Caco-2 (cell line): ENCODE measurements at regions not wholly inside any gene's neighbourhood (a gene's known extent, or its start where the extent isn't known, plus 50 kb on each side); places are given as distances from the start of the nearest gene placed in this dataset.
"Not testable (repeated sequence)": the region's sequence is repeated elsewhere in the genome, so short reads cannot be mapped to it uniquely, and the experiment has no call there.

Experiments used
- BruUV-seq: library from RNA; stranded (reverse); fragments of 400-500 nt; replicated peaks from 2 replicates; lab custom pipeline; 2021; lab: Mats Ljungman, UMichigan
- CTCF ChIA-PET: fragments of 300-600 bp; sonication (Branson Sonifier 250); formaldehyde crosslinking; loops from one replicate; lab custom pipeline; 2022; ENCODE audit warnings: antibody characterized with exemption; lab: Charles Lee
- POLR2A ChIA-PET: fragments of 300-600 bp; sonication (Branson Sonifier 250); formaldehyde crosslinking; loops from one replicate; lab custom pipeline; 2022; ENCODE audit warnings: antibody characterized with exemption; lab: Charles Lee
- DNase-seq, 2 experiments: peaks; one replicate each; pipeline versions ENCODE4 v3.0.0 to v3.0.0-alpha.2; 2020 to 2022
- H3K27me3 ChIP-seq: replicated peaks from 2 replicates; pipeline ENCODE4 v1.6.0; 2011; ENCODE audit warnings: low read length; ENCODE audit not compliant: control insufficient read depth, insufficient read depth
- H3K36me3 ChIP-seq: 2 replicates; pipeline ENCODE4 v1.5.1; 2011; ENCODE audit warnings: low read length; ENCODE audit not compliant: control insufficient read depth, insufficient read depth
- H3K4me1 ChIP-seq: fragments of 250-450 bp; sonication (Bioruptor Pico); 2 replicates; pipeline ENCODE4 v1.5.1; 2020; ENCODE audit warnings: mild to moderate bottlenecking
- H3K4me3 ChIP-seq: 2 replicates; pipeline ENCODE4 v1.5.1; 2011; ENCODE audit warnings: low read depth, mild to moderate bottlenecking, control low read depth, low read length
- H3K9me3 ChIP-seq: fragments of 250-450 bp; sonication (Bioruptor Pico); 2 replicates; pipeline ENCODE4 v1.5.1; 2020; ENCODE audit warnings: mild to moderate bottlenecking, moderate library complexity
- H3K27ac Mint-ChIP-seq: one replicate; pipeline ENCODE4 v1.8.0; 2022; ENCODE audit warnings: mixed read lengths; ENCODE audit not compliant: unreplicated experiment
- H3K27me3 Mint-ChIP-seq: one replicate; pipeline ENCODE4 v1.8.0; 2022; ENCODE audit warnings: mixed read lengths; ENCODE audit not compliant: insufficient read depth, unreplicated experiment
- H3K36me3 Mint-ChIP-seq: one replicate; pipeline ENCODE4 v1.8.0; 2022; ENCODE audit warnings: mild to moderate bottlenecking, mixed read lengths; ENCODE audit not compliant: insufficient read depth, unreplicated experiment
- H3K4me1 Mint-ChIP-seq: one replicate; pipeline ENCODE4 v1.8.0; 2022; ENCODE audit warnings: low read depth, mixed read lengths; ENCODE audit not compliant: unreplicated experiment
- H3K4me3 Mint-ChIP-seq: one replicate; pipeline ENCODE4 v1.8.0; 2022; ENCODE audit warnings: mild to moderate bottlenecking, moderate library complexity, mixed read lengths; ENCODE audit not compliant: unreplicated experiment
- H3K9me3 Mint-ChIP-seq: one replicate; pipeline ENCODE4 v1.8.0; 2022; ENCODE audit warnings: mixed read lengths; ENCODE audit not compliant: unreplicated experiment
- CTCF ChIP-seq, 2 experiments: fragments of 200-600 bp in 1 of 2; IDR thresholded peaks; 1 replicate in 1 of 2; 2 replicates in 1 of 2; pipeline versions ENCODE4 v1.5.1 to v1.8.0; 2011 to 2022; ENCODE audit warnings: antibody characterized with exemption in 1 of 2, control low read depth in 1 of 2, inconsistent platforms in 1 of 2, low read depth in 1 of 2, low read length in 1 of 2, mild to moderate bottlenecking in 1 of 2, moderate library complexity in 1 of 2; ENCODE audit not compliant: insufficient read depth in 1 of 2, severe bottlenecking in 1 of 2, unreplicated experiment in 1 of 2
- intact Hi-C: fragments of 100-400 bp; cut with micrococcal nuclease; formaldehyde crosslinking; loops from one replicate; pipeline ENCODE4 v1.10.0; 2022; ENCODE audit not compliant: unreplicated experiment

GRCh38 chr9:15058236-15058635 is 148.0 kb upstream of the FREM1 start:
- Mint-ChIP-seq H3K27me3 (no peaks in the 10 kb centered on the region), H3K4me3 (no peak overlapping the region), H3K36me3 (no peaks in the 10 kb centered on the region), H3K4me1 (no peaks in the 10 kb centered on the region), H3K27ac (no peak overlapping the region), H3K9me3 (no peaks in the 10 kb centered on the region)
- ChIA-PET CTCF (no interaction called here), POLR2A (no interaction called here)
- intact Hi-C loops: loop anchor here (10.0 kb wide), 1 partner anchor 47 kb away; no protein-coding TSS in a partner anchor
- no peaks in the 10 kb centered on the region for H3K36me3 ChIP-seq
- no peaks in the 10 kb centered on the region for H3K4me1 ChIP-seq
- no peak for TF ChIP-seq CTCF (IDR thresholded peaks at IDR 0.05; ENCODE audit: insufficient read depth in 1 of 2, low read depth in 1 of 2, low read length in 1 of 2, severe bottlenecking in 1 of 2, unreplicated experiment in 1 of 2)
- no TSS peak for BruUV-seq
- no peak for DNase-seq
- no peaks in the 10 kb centered on the region for H3K27me3 ChIP-seq
- H3K4me3 ChIP-seq: no peak overlapping the region
- no peaks in the 10 kb centered on the region for H3K9me3 ChIP-seq

- H3K4me1 Mint-ChIP-seq, H3K4me1 ChIP-seq, POLR2A ChIA-PET, H3K9me3 ChIP-seq, H3K27me3 ChIP-seq, BruUV-seq, H3K36me3 ChIP-seq, H3K9me3 Mint-ChIP-seq, H3K4me3 ChIP-seq, H3K4me3 Mint-ChIP-seq, H3K27me3 Mint-ChIP-seq, CTCF ChIA-PET, H3K27ac Mint-ChIP-seq, H3K36me3 Mint-ChIP-seq: not testable (repeated sequence)
- intact Hi-C loops: loop anchor here (1.0 to 10.0 kb wide), 2 partner anchors 50 to 80 kb away; no protein-coding TSS in a partner anchor
- peak in 1 of 2 experiments; percentile 19 for DNase-seq
These were observed 145.1 kb upstream of the FREM1 start for GRCh38 chr9:15055284-15055683.

DNA sequence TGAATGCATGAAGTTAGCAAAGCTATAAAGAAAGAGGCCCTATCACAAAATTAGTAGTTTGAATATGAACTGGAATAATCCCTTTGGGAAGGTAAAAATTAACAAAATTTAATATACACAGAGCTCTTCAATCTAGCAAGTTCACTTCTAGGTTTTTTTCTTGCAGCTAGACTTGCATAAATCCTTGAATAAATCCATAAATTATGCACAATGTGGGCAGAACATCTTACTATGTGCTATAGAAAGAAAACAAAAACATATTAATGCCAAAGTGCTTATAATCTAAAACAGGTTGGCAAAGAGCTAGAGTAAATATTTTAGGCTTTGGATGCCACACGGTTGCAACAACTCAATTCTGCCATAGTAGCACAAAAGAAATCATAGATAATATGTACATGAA is 138.5 kb upstream of the FREM1 start:
- H3K4me1 ChIP-seq: no peaks in the 10 kb centered on the region
- ChIA-PET POLR2A (no interaction called here), CTCF (no interaction called here)
- H3K36me3 Mint-ChIP-seq: no peaks in the 10 kb centered on the region
- no peaks in the 10 kb centered on the region for H3K4me1 Mint-ChIP-seq
- H3K9me3 Mint-ChIP-seq: no peaks in the 10 kb centered on the region
- H3K27me3 Mint-ChIP-seq: no peaks in the 10 kb centered on the region
- H3K27me3 ChIP-seq: no peaks in the 10 kb centered on the region
- H3K4me3 ChIP-seq: no peak overlapping the region
- H3K9me3 ChIP-seq: no peaks in the 10 kb centered on the region
- no peaks in the 10 kb centered on the region for H3K36me3 ChIP-seq
- no TSS peak for BruUV-seq
- TF ChIP-seq CTCF (IDR thresholded peaks at IDR 0.05; ENCODE audit: insufficient read depth in 1 of 2, low read depth in 1 of 2, low read length in 1 of 2, severe bottlenecking in 1 of 2, unreplicated experiment in 1 of 2): no peak
- intact Hi-C loops: no loop called here
- no peak overlapping the region for H3K4me3 Mint-ChIP-seq
- no peak for DNase-seq
- H3K27ac Mint-ChIP-seq: no peak overlapping the region

DNA sequence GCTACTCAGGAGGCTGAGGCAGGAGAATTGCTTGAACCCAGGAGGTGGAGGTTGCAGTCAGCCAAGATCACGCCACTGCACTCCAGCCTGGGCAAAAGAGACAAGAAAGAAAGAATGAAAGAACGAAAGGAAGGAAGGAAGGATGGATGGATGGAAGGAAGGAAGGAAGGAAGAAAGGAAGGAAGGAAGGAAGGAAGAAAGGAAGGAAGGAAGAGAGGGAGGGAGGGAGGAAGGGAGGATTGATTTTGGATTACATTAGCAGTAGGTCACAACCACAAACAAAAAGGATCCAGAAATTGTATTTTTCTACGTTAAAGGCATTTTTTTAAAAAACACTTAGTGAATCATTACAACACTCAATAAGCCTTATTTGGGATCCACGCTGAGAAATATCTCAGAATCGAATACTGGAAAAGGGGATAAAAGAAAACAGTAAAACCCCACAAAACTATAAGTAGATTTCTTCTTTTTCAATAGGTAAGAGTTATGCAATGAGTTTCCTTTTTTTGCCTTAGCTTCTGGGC is 136.9 kb upstream of the FREM1 start:
- POLR2A ChIA-PET: no interaction called here
- Mint-ChIP-seq H3K4me1 (no peaks in the 10 kb centered on the region), H3K9me3 (no peaks in the 10 kb centered on the region)

More for the DNA sequence above, 136.9 kb upstream of the FREM1 start:
- Histone ChIP-seq H3K4me3 (no peak overlapping the region), H3K27me3 (no peaks in the 10 kb centered on the region), H3K4me1 (no peaks in the 10 kb centered on the region), H3K9me3 (no peaks in the 10 kb centered on the region), H3K36me3 (no peaks in the 10 kb centered on the region)
- Mint-ChIP-seq H3K36me3 (no peaks in the 10 kb centered on the region), H3K27me3 (no peaks in the 10 kb centered on the region), H3K4me3 (no peak overlapping the region), H3K27ac (no peak overlapping the region)
- intact Hi-C loops: no loop called here
- BruUV-seq: no TSS peak
- TF ChIP-seq CTCF (IDR thresholded peaks at IDR 0.05; ENCODE audit: insufficient read depth in 1 of 2, low read depth in 1 of 2, low read length in 1 of 2, severe bottlenecking in 1 of 2, unreplicated experiment in 1 of 2): no peak
- no peak for DNase-seq
- CTCF ChIA-PET: no interaction called here
